Suprapubic skin (tissue), 4 donors: ENCODE measurements at regions not wholly inside any gene's neighbourhood (a gene's known extent, or its start where the extent isn't known, plus 50 kb on each side); places are given as distances from the start of the nearest gene placed in this dataset.

Experiments used
- DNase-seq, 2 donors: peaks; one replicate each; pipeline ENCODE4 v3.0.0-alpha.2; 2019; ENCODE audit warnings: low spot score in 2 of 2
- H3K27ac ChIP-seq: fragments of 200-600 bp; sonication (generic); one replicate; pipeline ENCODE4 v1.5.1; 2019
- H3K27me3 ChIP-seq: fragments of 200-600 bp; sonication (generic); one replicate; pipeline ENCODE4 v1.5.1; 2019
- H3K36me3 ChIP-seq: fragments of 200-600 bp; sonication (generic); one replicate; pipeline ENCODE4 v1.5.1; 2019
- H3K4me1 ChIP-seq: fragments of 200-600 bp; sonication (generic); one replicate; pipeline ENCODE4 v1.5.1; 2019
- H3K4me3 ChIP-seq: fragments of 200-600 bp; sonication (generic); one replicate; pipeline ENCODE4 v1.5.1; 2019; ENCODE audit warnings: mild to moderate bottlenecking
- H3K9me3 ChIP-seq: fragments of 200-600 bp; sonication (generic); one replicate; pipeline ENCODE4 v1.5.1; 2019
- CTCF ChIP-seq, 2 donors: fragments of 200-600 bp in 1 of 2; fragments of 450-650 bp in 1 of 2; sonication (generic) in 1 of 2; IDR thresholded peaks; one replicate each; pipeline ENCODE4 v1.5.1; 2016 to 2019; ENCODE audit warnings: antibody characterized with exemption in 2 of 2, mild to moderate bottlenecking in 1 of 2, moderate library complexity in 1 of 2
- EP300 ChIP-seq: sonication (generic); formaldehyde crosslinking; IDR thresholded peaks from one replicate; pipeline ENCODE4 v1.6.1; 2017; ENCODE audit warnings: antibody characterized with exemption
- POLR2A ChIP-seq, 2 donors: fragments of 450-650 bp; IDR thresholded peaks; one replicate each; pipeline ENCODE4 v1.6.1; 2017; ENCODE audit warnings: antibody characterized with exemption in 2 of 2, mild to moderate bottlenecking in 2 of 2, moderate library complexity in 2 of 2
- POLR2AphosphoS5 ChIP-seq, 3 donors: sonication (generic); formaldehyde crosslinking; IDR thresholded peaks; one replicate each; pipeline ENCODE4 v1.6.1; 2017; ENCODE audit warnings: antibody characterized with exemption in 3 of 3
- WGBS: methylation state at CpG from one replicate; pipeline ENCODE4 v1.1.5; 2018; 5-methylcytosine and 5-hydroxymethylcytosine counted together

- Histone ChIP-seq H3K27ac (no peak overlapping the region), H3K4me1 (peaks cover 29% of the 10 kb centered on the region), H3K27me3 (no peaks in the 10 kb centered on the region), H3K4me3 (no peak overlapping the region), H3K9me3 (no peaks in the 10 kb centered on the region), H3K36me3 (no peaks in the 10 kb centered on the region)
- WGBS, result 70% methylated on average over 2 of the region's 2 CpGs
- no peak for TF ChIP-seq POLR2AphosphoS5 (IDR thresholded peaks at IDR 0.05)
- no peak for TF ChIP-seq CTCF (IDR thresholded peaks at IDR 0.05)
- no peak for TF ChIP-seq POLR2A (IDR thresholded peaks at IDR 0.05)
- no peak for TF ChIP-seq EP300
- DNase-seq, result no peak
Measured at GRCh38 chr12:89176676-89177075, 175.6 kb downstream of the DUSP6 start.

GRCh38 chr12:89173678-89174077 lies 178.6 kb downstream of the DUSP6 start:
- H3K27me3 ChIP-seq, result no peaks in the 10 kb centered on the region
- TF ChIP-seq POLR2AphosphoS5 (IDR thresholded peaks at IDR 0.05) (no peak), CTCF (IDR thresholded peaks at IDR 0.05) (no peak), EP300 (no peak), POLR2A (IDR thresholded peaks at IDR 0.05) (no peak)
- 87% methylated on average over 4 of the region's 4 CpGs for WGBS
- H3K9me3 ChIP-seq, result no peaks in the 10 kb centered on the region
- no peak for DNase-seq
- H3K36me3 ChIP-seq, result no peaks in the 10 kb centered on the region
- no peak overlapping the region for H3K27ac ChIP-seq
- H3K4me3 ChIP-seq, result no peak overlapping the region
- H3K4me1 ChIP-seq, result no peaks in the 10 kb centered on the region

- Histone ChIP-seq H3K36me3 (no peaks in the 10 kb centered on the region), H3K4me3 (no peak overlapping the region), H3K4me1 (no peaks in the 10 kb centered on the region), H3K27me3 (no peaks in the 10 kb centered on the region), H3K27ac (no peak overlapping the region), H3K9me3 (no peaks in the 10 kb centered on the region)
- TF ChIP-seq CTCF (IDR thresholded peaks at IDR 0.05), result no peak
- TF ChIP-seq POLR2AphosphoS5 (IDR thresholded peaks at IDR 0.05), result no peak
- TF ChIP-seq EP300, result no peak
- DNase-seq, result no peak
- 37% methylated on average over 1 of the region's 1 CpG for WGBS
Measured at GRCh38 chr12:89173096-89173495, 179.2 kb downstream of the DUSP6 start.

GRCh38 chr12:89172224-89172623 lies 180.1 kb downstream of the DUSP6 start:
- Histone ChIP-seq H3K36me3 (no peaks in the 10 kb centered on the region), H3K9me3 (no peaks in the 10 kb centered on the region), H3K27ac (no peak overlapping the region), H3K27me3 (no peaks in the 10 kb centered on the region), H3K4me3 (no peak overlapping the region), H3K4me1 (no peaks in the 10 kb centered on the region)
- no peak for TF ChIP-seq EP300
- no peak for TF ChIP-seq CTCF (IDR thresholded peaks at IDR 0.05)
- no peak for TF ChIP-seq POLR2AphosphoS5 (IDR thresholded peaks at IDR 0.05)
- TF ChIP-seq POLR2A (IDR thresholded peaks at IDR 0.05), result no peak
- no peak for DNase-seq

GRCh38 chr12:89169321-89169720 lies 183.0 kb downstream of the DUSP6 start:
- H3K27ac ChIP-seq, result no peak overlapping the region
- no peak overlapping the region for H3K4me3 ChIP-seq
- H3K27me3 ChIP-seq, result no peaks in the 10 kb centered on the region
- peaks cover 2% of the 10 kb centered on the region for H3K4me1 ChIP-seq
- H3K36me3 ChIP-seq, result no peaks in the 10 kb centered on the region
- TF ChIP-seq EP300 (no peak), POLR2A (IDR thresholded peaks at IDR 0.05) (no peak), POLR2AphosphoS5 (IDR thresholded peaks at IDR 0.05) (no peak), CTCF (IDR thresholded peaks at IDR 0.05) (no peak)
- no peaks in the 10 kb centered on the region for H3K9me3 ChIP-seq
- WGBS, result 78% methylated on average over 5 of the region's 5 CpGs
- DNase-seq, result no peak
